IPS-18c (cell line): ENCODE measurements at regions not wholly inside any gene's neighbourhood (a gene's known extent, or its start where the extent isn't known, plus 50 kb on each side); places are given as distances from the start of the nearest gene placed in this dataset.
"Not testable (repeated sequence)": the region's sequence is repeated elsewhere in the genome, so short reads cannot be mapped to it uniquely, and the experiment has no call there.

Source experiments
- H3K4me3 ChIP-seq: 2 replicates; pipeline ENCODE4 v1.7.0; 2013; ENCODE audit warnings: low read depth, mild to moderate bottlenecking, low read length, moderate library complexity; ENCODE audit not compliant: insufficient read depth
- H3K9me3 ChIP-seq: one replicate; pipeline ENCODE4 v1.6.1; 2013; ENCODE audit warnings: mild to moderate bottlenecking, low read length, moderate library complexity; ENCODE audit not compliant: control insufficient read depth, insufficient read depth

DNA sequence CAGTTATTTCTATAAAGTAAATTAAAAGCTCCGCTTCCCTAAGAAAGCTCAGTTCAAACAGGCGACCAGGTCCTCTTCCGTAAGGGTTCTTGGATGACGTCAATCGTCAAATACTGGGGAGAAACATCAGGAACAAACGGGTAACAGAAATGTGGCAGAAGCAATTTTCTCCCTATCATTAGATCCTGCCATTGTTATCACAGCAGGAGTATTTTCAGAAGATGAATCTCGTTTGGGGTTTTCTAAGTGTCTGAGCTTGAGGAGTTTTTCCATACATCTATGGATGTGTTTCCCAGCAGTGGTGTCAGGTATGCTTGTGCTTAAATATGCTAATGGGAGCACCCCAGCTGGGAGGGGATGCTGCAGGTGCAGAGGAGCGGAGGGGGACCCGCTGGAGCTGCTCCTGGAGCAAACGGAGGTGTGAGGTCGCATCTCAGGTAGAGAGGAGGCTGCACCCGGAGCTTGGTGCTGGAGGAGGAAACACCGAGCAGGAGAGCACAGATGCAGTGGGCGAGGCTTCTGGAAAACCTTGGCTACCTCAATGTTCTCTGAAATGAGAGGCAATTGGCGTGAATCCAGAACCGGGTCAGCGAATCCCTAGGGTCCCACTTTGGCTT, 795.5 kb downstream of the AACS start:
- Histone ChIP-seq H3K4me3 (no peak overlapping the region), H3K9me3 (peaks cover 3% of the 10 kb centered on the region)

DNA sequence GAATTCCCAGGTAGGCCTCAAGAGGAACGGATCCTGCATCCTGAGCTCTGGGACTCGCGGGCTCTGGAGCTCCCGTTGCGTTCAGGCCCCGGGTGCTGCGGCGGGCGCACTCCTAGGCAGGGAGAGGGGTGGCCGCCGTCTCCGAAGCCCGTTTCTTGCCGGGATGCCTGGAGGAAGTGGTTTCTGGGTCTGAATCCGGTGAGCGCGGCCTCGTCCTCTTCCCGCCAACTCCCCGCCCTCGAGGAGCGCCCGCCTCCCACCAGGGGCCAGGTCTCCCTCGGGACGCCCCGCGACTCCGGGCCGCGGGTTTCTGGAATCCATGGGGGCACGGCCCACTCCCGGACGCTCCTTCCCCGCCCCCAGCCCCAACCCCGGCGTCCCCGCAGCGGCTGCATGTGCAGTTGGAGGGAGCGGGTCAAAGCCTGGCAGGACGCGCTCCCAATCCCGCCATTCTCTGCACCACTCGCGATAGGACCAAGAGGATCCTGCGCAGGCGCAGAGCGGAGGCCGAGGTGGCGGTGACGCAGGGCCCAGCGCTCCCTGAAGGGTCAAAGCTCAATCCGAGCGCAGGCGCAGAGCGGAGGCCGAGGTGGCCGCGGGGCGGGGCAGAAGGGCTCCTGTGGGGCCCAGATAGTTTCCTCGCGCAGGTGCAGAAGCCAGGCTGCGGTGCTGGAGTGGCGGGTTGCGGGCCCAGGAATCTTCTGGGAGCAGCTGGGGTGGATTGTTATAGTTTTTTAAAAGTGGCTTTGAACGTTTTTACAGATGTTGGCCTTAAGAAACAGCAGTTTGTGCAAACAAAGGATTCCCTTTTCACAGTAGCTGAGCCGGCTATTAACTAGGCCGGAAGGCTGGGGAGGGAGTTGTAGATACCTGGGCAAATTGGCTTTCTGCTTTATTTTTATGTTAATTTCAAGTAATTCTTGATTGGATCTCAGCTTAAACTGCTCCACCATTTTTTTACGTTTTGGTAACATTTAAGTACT, 796.4 kb downstream of the AACS start:
- Histone ChIP-seq H3K4me3 (no peak overlapping the region), H3K9me3 (peaks cover 3% of the 10 kb centered on the region)

GRCh38 chr12:125865236-125865635, 800.0 kb downstream of the AACS start:
- H3K4me3 ChIP-seq, H3K9me3 ChIP-seq: not testable (repeated sequence)

GRCh38 chr12:125871811-125872594, 806.8 kb downstream of the AACS start:
- Histone ChIP-seq H3K9me3 (no peaks in the 10 kb centered on the region), H3K4me3 (no peak overlapping the region)

GRCh38 chr12:125873016-125873415, 807.8 kb downstream of the AACS start:
- Histone ChIP-seq H3K4me3 (no peak overlapping the region), H3K9me3 (no peaks in the 10 kb centered on the region)

DNA sequence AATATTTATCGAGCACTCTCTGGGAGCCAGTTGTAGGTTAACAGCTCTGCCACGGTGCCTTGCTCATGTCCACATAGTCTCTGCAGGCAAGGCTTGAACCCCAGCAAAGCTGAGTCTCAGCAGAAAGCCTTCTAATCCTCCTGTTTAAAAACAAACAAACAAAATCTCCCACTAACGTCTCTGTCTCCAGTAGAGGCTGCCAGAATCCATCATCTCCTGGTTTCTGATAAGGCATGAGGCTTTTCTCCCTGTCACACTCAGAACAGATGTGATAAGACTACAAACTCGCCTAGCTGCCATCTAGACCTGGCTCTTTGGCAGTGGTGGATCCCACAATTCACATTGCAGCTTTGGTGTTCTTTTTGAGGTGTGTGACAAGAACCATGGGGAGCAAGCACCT, 813.2 kb downstream of the AACS start:
- Histone ChIP-seq H3K9me3 (no peaks in the 10 kb centered on the region), H3K4me3 (no peak overlapping the region)

GRCh38 chr12:125882141-125882540, 816.9 kb downstream of the AACS start:
- no peak overlapping the region for H3K4me3 ChIP-seq
- no peaks in the 10 kb centered on the region for H3K9me3 ChIP-seq

- H3K4me3 ChIP-seq = no peak overlapping the region
- H3K9me3 ChIP-seq = no peaks in the 10 kb centered on the region
These were observed 823.7 kb downstream of the AACS start for GRCh38 chr12:125888921-125889320.

GRCh38 chr12:125889742-125890141, 824.5 kb downstream of the AACS start:
- H3K9me3 ChIP-seq = no peaks in the 10 kb centered on the region
- H3K4me3 ChIP-seq = no peak overlapping the region

- Histone ChIP-seq H3K9me3 (no peaks in the 10 kb centered on the region), H3K4me3 (no peak overlapping the region)
These were observed 825.2 kb downstream of the AACS start for GRCh38 chr12:125890366-125890905.

DNA sequence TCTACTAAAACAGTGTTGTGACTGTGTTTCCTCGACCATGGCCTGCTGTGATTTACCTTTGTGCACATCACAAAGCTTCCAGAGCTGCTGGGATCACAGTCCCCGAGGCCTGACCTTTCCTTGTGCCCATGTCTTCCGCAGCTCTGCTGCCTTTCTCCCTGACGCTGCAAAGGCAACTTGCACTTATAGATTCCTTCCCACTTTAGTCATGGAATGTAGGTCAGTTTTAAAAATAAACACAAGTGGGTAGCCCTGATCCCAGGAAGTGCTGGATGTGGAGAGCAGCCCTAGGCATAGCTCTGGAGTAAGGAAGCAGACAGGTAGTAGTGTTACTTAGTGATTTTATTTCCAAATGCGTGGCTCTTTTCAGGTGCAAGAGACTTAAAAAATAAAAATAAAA, 825.7 kb downstream of the AACS start:
- Histone ChIP-seq H3K4me3 (no peak overlapping the region), H3K9me3 (no peaks in the 10 kb centered on the region)

DNA sequence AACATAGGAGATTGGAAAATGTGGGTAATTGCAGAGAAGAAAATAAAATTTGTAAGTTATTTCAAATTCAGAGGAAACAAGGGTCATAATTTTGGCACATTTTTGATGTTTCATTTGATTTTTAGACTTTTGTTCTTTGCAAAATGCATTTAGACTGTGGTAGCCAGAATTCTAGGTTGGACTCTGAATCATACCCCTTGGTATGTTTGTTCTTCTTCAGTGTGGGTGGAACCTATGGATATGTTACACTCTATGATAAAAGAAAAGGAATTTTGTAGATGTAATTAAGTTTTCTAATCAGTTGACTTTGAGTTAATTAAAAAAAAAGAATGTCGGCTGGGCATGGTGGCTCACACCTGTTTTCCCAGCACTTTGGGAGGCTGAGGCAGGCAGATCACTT, 827.0 kb downstream of the AACS start:
- Histone ChIP-seq H3K4me3 (no peak overlapping the region), H3K9me3 (no peaks in the 10 kb centered on the region)

- no peaks in the 10 kb centered on the region for H3K9me3 ChIP-seq
- H3K4me3 ChIP-seq = no peak overlapping the region
These were observed 837.8 kb downstream of the AACS start for GRCh38 chr12:125902991-125903390.

- no peak overlapping the region for H3K4me3 ChIP-seq
- H3K9me3 ChIP-seq = no peaks in the 10 kb centered on the region
These were observed 842.1 kb downstream of the AACS start for GRCh38 chr12:125907351-125907750.

DNA sequence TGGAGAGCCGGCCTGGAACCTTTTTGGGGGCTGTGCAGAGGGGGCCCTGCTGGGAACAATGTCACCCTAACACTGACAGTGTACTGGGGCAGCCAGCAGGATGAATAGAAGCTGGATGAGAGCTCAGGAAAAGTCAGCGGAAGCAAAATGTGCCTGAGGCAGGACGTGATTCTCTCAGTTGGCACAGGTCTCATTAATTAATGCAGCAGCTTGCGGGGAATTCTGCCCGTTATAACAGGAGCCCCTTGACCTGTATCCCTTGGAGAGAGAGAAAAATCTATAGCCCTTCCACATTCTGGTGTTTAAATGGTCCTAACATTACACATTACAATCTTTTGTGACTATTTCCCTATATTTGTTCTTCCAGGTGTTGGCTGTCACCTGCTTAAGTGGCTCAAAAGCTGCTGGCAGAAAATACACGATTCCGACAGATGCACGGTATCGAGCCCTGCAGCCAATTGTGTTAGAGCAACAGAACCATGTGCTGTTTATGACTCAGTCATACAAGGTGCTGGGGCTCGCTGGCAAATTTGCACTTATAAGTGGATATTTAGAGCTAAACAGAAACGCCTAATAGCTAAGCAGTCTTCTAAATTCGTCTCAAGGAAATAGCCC, 854.7 kb downstream of the AACS start:
- H3K9me3 ChIP-seq = peaks cover 2% of the 10 kb centered on the region
- H3K4me3 ChIP-seq = no peak overlapping the region

DNA sequence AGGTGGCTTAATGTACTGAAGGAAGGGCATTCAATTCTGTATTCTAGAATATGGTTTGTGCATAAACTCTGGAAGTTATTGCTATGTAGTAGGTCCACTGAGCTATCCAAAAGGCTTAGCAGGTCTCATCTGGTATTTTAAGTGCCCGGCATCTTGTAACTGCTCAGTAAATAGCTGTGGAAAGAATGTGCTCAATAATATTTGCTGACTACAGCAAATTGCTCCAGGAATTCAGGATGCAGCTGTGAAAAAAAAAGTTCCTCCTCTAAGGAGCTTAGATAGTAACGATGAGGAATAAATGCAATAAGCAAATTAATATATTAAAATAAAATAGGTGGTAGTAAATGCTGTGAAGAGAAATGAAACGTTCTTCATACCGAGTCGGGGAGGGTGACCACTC, 857.1 kb downstream of the AACS start:
- H3K4me3 ChIP-seq = no peak overlapping the region
- H3K9me3 ChIP-seq = peaks cover 2% of the 10 kb centered on the region

DNA sequence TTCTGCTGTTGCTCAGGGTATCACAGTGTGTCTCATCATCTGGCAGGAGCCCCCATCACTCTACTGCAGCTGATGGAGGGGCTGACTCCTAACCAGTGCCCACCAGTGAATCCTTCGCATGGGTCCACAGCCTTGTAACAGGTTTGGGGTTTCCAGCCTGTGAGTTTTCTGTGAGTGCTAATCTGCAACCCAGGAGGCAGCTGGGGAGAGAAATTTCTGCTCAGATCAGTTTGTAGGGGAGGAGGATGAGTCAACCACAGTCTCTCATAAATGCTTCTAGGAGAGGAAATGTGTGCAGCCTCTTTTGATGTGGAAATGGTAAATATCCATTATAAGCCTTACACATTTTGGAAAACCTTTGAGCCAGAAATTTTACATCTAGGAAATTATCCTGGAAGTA, 871.3 kb downstream of the AACS start:
- H3K4me3 ChIP-seq = no peak overlapping the region
- H3K9me3 ChIP-seq = no peaks in the 10 kb centered on the region
